GM18499 (cell line): ENCODE measurements at regions not wholly inside any gene's neighbourhood (a gene's known extent, or its start where the extent isn't known, plus 50 kb on each side); places are given as distances from the start of the nearest gene placed in this dataset.
"Not testable (repeated sequence)": the region's sequence is repeated elsewhere in the genome, so short reads cannot be mapped to it uniquely, and the experiment has no call there.

Source experiments
- ATAC-seq: cut with Tn5 transposase; IDR thresholded peaks from one replicate; pipeline ENCODE4 v1.9.1; 2021; ENCODE audit warnings: moderate number of reproducible peaks; ENCODE audit not compliant: insufficient read depth, unreplicated experiment

DNA sequence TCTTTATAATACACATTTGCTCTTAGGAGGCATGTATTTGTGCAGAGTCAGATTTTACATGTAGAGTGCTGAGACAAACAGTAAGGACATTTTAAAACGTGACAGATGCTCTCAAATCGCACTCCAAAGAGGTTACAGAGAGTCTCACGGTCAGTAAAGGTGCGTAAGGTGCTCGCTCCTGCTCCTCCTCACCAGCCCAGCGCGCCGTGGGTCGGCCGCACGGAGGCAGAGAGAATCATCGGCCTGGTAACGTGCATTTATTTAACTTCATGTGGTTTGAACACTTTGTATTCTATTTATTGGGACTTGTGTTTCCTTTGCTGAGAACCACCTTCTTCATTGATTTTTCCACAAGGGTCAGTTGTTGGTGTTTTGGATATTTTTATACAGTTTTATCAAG is 900.1 kb downstream of the BRD1 start:
- ATAC-seq = no peak

- no peak for ATAC-seq
Observed at GRCh38 chr22:48926643-48927042, 901.0 kb downstream of the BRD1 start.

DNA sequence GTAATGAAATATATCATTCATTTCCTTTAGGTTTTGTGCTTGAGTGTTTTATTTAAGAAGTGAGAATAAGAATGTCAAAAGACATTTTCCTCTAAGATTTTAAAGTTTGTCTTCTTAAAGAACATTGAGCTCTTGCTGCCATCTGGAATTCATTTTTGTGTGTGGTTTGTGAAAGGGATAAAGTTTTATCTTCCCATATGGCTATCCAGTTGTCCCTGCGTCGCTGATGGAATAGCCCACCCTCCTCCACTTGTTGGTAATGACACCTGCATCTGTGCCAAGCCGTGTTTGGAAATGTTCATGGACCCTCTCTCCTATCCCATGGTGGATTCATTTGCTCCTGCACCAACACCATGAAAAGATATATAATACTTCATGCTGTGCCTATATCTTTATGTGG is 901.5 kb downstream of the BRD1 start:
- ATAC-seq = no peak

GRCh38 chr22:48925450-48925849 is 902.2 kb downstream of the BRD1 start:
- ATAC-seq = no peak

- no peak for ATAC-seq
Observed at GRCh38 chr22:48923996-48924395, 903.7 kb downstream of the BRD1 start.

DNA sequence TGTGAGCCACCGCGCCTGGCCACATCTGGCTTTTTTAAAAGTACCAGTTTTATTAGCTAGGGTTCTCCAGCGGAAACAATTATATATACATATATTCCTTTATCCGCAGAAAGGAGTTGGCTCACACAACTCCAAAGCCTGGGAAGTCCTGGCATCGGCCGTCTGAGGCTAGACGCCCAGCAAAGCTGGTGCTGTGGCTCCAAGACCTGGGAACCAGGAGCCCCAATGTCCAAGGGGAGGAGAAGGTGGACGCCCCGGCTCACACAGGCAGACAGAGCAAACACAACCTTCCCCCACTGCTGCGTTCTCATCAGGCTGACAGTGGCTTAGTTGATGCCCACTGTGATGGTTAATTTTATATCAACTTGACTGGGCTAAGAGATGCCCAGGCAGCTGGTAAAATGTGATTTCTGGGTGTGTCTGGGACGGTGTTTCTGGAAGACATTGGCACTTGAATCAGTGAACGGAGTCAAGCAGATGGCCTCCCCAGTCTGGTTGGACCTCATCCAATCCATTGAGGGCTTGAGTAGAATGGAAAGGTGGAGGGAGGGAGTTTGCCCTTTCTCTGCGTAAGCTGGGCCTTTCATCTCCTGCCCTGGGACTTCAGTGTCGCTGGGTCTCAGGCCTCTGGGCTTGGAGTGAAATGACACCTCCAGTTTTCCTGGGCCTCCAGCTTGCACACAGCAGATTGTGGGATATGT is 904.4 kb downstream of the BRD1 start:
- ATAC-seq = no peak

GRCh38 chr22:48921411-48921903 is 906.2 kb downstream of the BRD1 start:
- no peak for ATAC-seq

DNA sequence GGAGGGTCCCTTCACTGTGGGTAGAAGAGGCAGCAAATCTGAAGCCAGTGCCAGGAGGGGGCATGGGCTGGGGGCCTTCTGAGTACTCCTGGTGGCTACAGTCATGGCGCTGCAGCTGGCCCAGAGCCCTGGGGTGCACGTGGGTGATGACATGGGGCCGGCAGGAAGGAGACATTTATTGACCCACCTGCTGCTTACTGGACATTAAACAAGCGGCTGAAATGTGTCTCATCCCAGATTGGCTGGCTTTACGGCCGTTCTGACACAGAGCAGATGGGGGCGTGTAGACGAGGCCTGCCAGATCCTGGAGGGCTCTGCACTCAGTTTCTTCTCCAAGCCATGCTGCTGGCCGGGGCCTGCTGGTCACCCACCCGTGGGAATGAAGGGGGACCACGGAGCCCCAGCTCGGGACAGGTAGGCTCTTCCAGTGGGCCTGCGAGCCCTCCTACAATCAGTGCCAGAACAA is 906.9 kb downstream of the BRD1 start:
- no peak for ATAC-seq

GRCh38 chr22:48919851-48920589 is 907.7 kb downstream of the BRD1 start:
- no peak for ATAC-seq

DNA sequence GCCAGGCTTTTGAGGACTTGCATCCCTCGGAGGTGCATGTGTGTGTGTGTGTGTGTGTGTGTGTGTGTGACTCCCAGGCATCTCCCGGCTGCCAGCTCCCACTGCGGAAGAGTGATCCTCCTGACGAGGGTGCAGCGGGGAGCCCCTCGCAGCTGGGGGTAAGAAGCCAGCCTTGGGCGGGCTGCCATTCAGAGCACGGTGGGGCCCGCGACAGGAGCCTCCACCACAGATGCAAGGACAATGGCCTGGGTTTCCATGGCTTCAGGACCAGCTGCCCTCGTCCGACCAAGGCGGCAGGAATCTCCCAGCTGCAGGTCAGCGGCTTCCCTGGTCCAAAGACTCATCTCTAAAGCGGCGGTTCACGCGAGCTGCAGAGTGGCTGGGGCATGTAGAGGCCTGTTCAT is 908.5 kb downstream of the BRD1 start:
- no peak for ATAC-seq

GRCh38 chr22:48918585-48919186 is 909.0 kb downstream of the BRD1 start:
- ATAC-seq = no peak

- ATAC-seq = not testable (repeated sequence)
Observed at GRCh38 chr22:48912356-48913066, 915.2 kb downstream of the BRD1 start.

DNA sequence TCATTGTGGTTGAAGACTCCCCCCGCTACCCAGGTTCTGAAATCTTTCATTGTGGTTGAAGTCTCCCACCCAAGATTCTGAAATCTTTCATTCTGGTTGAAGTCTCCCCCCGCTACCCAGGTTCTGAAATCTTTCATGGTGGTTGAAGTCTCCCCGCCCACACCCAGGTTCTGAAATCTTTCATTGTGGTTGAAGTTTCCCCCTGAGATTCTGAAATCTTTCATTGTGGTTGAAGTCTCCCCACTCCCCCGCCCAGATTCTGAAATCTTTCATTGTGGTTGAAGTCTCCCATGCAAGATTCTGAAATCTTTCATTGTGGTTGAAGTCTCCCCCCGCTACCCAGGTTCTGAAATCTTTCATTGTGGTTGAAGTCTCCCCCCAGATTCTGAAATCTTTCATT is 916.0 kb downstream of the BRD1 start:
- not testable (repeated sequence) for ATAC-seq

- ATAC-seq = not testable (repeated sequence)
Observed at GRCh38 chr22:48911067-48911466, 916.6 kb downstream of the BRD1 start.

DNA sequence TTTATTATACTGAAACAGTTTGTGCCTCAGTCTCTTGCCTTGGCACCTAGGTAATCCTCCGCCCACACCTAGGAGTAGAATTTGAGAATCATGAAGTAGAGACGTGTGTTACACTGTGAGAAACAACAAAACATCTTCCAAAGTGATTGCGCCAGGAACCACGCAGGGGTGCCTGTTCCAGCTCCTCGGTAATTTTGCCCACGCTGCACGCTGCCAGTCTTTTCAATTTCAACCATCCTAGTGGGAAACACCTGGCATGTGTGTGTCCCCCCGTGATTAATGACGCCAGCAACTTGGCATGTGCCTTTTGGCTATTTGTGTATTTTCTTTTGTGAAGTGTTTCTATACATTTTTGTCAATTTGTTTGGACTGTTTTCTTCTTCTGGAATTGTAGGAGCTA is 919.1 kb downstream of the BRD1 start:
- ATAC-seq = no peak

DNA sequence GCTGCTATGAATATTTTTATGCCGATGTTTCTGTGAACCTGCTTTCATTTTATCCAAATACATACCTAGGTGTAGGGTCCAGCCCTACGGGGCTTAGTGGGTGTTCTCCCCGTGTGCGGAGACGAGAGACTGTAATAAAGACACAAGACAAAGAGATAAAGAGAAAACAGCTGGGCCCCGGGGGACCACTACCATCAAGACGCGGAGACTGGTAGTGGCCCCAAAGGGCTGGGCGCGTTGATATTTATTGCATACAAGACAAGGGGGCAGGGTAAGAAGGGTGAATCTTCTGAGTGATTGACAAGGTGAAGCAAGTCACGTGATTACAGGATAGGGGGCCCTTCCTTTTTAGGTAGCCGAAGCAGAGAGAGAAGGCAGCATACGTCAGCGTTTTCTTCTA is 920.1 kb downstream of the BRD1 start:
- no peak for ATAC-seq

DNA sequence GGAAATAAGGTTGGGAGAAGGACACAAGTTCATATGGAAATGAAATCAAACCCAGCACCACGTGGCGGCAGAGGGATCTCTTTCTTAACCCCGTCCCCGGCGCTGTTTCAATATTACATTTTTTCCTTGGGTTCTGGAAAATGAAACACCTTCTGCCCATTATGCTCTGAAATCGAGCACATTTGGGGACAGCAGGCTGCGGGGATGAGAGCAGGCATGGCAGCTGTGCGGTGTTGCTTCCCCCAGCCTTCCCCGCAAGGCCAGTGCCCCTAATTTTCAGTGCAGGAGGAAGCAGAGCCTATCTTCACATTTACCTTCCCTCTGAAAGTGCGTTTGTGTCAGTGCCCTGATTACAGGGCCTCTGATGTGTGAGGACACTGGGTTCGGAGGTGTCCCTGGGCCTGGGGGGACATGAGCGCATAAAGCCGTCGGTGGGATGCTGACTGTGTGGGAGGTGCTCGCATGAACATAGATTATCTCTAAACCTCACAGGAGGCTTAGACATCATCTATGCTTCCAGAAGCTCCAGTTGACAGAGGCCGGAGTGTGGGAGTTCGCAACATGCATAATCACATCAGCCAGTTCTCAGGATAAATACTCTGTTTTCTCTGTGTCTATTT is 921.3 kb downstream of the BRD1 start:
- no peak for ATAC-seq

DNA sequence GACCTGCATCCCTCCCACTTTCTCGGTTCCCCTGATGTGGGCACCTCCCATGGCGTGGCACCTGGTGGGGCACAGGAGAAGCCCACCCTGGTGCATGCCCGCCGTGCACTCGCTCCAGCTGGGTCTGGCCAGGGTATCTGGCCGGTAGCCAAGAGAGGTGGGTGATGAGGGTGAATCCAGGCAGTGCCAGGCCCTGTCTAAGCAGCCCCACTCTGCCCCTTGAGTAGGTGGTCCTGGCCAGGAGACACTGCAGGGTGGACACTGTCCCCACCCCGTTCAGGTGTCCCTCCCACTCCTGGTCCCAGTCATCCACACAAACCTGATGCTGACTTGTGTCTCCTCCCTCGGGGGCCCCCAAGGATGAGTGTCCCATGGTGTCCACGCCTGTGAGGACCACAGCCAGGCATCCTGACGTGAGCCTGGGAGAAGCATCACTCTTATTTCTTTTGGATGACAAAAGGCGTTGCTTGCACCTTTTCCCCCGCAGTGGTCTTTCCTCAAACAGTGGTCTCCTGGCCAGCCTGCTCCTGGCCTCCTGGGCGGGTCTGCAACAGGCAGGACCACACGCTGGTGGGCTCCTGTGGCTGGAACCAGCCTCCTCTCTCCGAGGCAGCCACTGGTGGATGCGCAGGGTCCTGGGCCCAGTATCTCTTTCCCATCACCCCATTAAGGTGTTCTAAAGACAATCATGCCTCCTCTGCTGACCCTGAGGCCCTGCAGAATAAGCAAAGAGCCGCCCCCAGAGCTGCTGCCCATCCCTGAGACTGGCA is 922.3 kb downstream of the BRD1 start:
- no peak for ATAC-seq

GRCh38 chr22:48902983-48903650 is 924.6 kb downstream of the BRD1 start:
- no peak for ATAC-seq
